ENCODE measurements at regions not wholly inside any gene's neighbourhood (a gene's known extent, or its start where the extent isn't known, plus 50 kb on each side); places are given as distances from the start of the nearest gene placed in this dataset.

- Histone ChIP-seq H4K20me1 (ENCODE audit: control insufficient read depth, insufficient read depth, insufficient read length) (no peaks in the 10 kb centered on the region), H3K18ac (ENCODE audit: insufficient read length, low read depth, low read length) (no peak overlapping the region), H4K8ac (replicated peaks; ENCODE audit: insufficient read length, low read depth, low read length) (no peak overlapping the region), H2BK12ac (ENCODE audit: insufficient read length, low read depth, low read length) (no peak overlapping the region), H4K5ac (ENCODE audit: insufficient read length, low read depth, low read length) (no peak overlapping the region), H3K9ac (ENCODE audit: extremely low read depth, insufficient read length, low read length) (no peak overlapping the region), H3K4ac (ENCODE audit: low read depth, low read length) (no peak overlapping the region), H3K79me2 (ENCODE audit: insufficient read depth, low read length) (no peaks in the 10 kb centered on the region), H3K56ac (ENCODE audit: insufficient read length, low read depth, low read length) (no peak overlapping the region), H2BK5ac (ENCODE audit: insufficient read length, low read length) (no peak overlapping the region), H3K79me1 (ENCODE audit: insufficient read depth, low read depth, low read length, poor library complexity, severe bottlenecking) (no peaks in the 10 kb centered on the region), H2BK20ac (ENCODE audit: low read depth, low read length, poor library complexity, severe bottlenecking) (no peak overlapping the region), H3K9me3 (ENCODE audit: control insufficient read depth, low read depth, low read length) (no peaks in the 10 kb centered on the region), H3K23me2 (ENCODE audit: insufficient read length, low read depth, low read length, poor library complexity, severe bottlenecking) (no peaks in the 10 kb centered on the region), H3K23ac (ENCODE audit: insufficient read length, low read depth, low read length) (no peak overlapping the region), H2BK15ac (ENCODE audit: low read depth, low read length) (no peak overlapping the region), H2AK5ac (ENCODE audit: insufficient read length, low read length) (no peak overlapping the region), H3T11ph (ENCODE audit: low read length) (no peak overlapping the region), H3K4me1 (ENCODE audit: insufficient read depth, low read length) (no peaks in the 10 kb centered on the region), H3K4me2 (ENCODE audit: insufficient read depth, insufficient read length, low read length) (no peak overlapping the region), H2BK120ac (ENCODE audit: low read depth, low read length, poor library complexity, severe bottlenecking) (no peak overlapping the region), H3K14ac (ENCODE audit: insufficient read depth, low read length) (no peak overlapping the region), H3K27me3 (ENCODE audit: insufficient read depth, low read length) (no peaks in the 10 kb centered on the region), H2AFZ (ENCODE audit: low read length) (no peak overlapping the region), H3K27ac (ENCODE audit: insufficient read length, low read depth, low read length) (no peak overlapping the region), H4K91ac (ENCODE audit: insufficient read length, low read depth, low read length) (no peak overlapping the region)
- Mint-ChIP-seq H3K4me1 (peaks cover 0 to 5% of the 10 kb centered on the region in 2 experiments; a peak in 2 of 4 replicates), H3K4me3 (no peak overlapping the region), H3K27ac (no peak overlapping the region), H3K9me3 (no peaks in the 10 kb centered on the region), H3K27me3 (ENCODE audit: low read depth) (no peaks in the 10 kb centered on the region), H3K36me3 (ENCODE audit: insufficient read depth in 1 of 3, low read depth in 3 of 3) (no peaks in the 10 kb centered on the region)
- no peak for DNase-seq
- no peak for TF ChIP-seq CTCF (conservative IDR thresholded peaks at IDR 0.05)
- no CpG with 5 or more reads among the region's 3 CpGs for WGBS (ENCODE audit: extremely low coverage, insufficient read length, low lambda C conversion rate)
Observed at GRCh38 chr15:47644722-47645121, 72.6 kb upstream of the SEMA6D start.

Measured in H9 (cell line).